OCI-LY3 (cell line): ENCODE measurements at regions not wholly inside any gene's neighbourhood (a gene's known extent, or its start where the extent isn't known, plus 50 kb on each side); places are given as distances from the start of the nearest gene placed in this dataset.

Source experiments
- H2AFZ ChIP-seq: fragments of 200-600, 300-600 bp; shearing (Covaris generic); 2 replicates; pipeline ENCODE4 v1.6.0; 2014; ENCODE audit warnings: antibody characterized with exemption, low read depth, low read length
- H3K27ac ChIP-seq: fragments of 200-600, 300-600 bp; sonication (generic); 2 replicates; pipeline ENCODE4 v1.5.1; 2014; ENCODE audit warnings: mild to moderate bottlenecking, low read length, moderate library complexity, mixed read lengths
- H3K27me3 ChIP-seq: fragments of 200-600, 300-600 bp; sonication (generic); 2 replicates; pipeline ENCODE4 v1.6.1; 2014; ENCODE audit warnings: low read depth, low read length, mixed read lengths
- H3K36me3 ChIP-seq: fragments of 200-600, 300-600 bp; sonication (generic); replicated peaks from 2 replicates; pipeline ENCODE3; 2014; ENCODE audit warnings: low read depth, low read length, mixed read lengths
- H3K4me1 ChIP-seq: fragments of 300-600, 200-600 bp; sonication (generic); 2 replicates; pipeline ENCODE4 v1.6.1; 2014; ENCODE audit warnings: low read length, mixed read lengths
- H3K4me2 ChIP-seq: fragments of 200-600, 300-600 bp; sonication (generic); 2 replicates; pipeline ENCODE4 v1.6.1; 2014; ENCODE audit warnings: low read length, mixed read lengths
- H3K4me3 ChIP-seq: fragments of 300-600, 200-600 bp; sonication (generic); 2 replicates; pipeline ENCODE4 v1.5.1; 2014; ENCODE audit warnings: antibody characterized with exemption, mild to moderate bottlenecking, low read length, moderate library complexity
- H3K79me2 ChIP-seq: fragments of 300-600, 200-600 bp; shearing (Covaris generic); 2 replicates; pipeline ENCODE4 v1.6.1; 2014; ENCODE audit warnings: mild to moderate bottlenecking, low read length, mixed read lengths
- H3K9ac ChIP-seq: fragments of 300-600, 200-600 bp; shearing (Covaris generic); 2 replicates; pipeline ENCODE4 v1.6.0; 2014; ENCODE audit warnings: mild to moderate bottlenecking, low read length, moderate library complexity
- H3K9me3 ChIP-seq: fragments of 200-600, 300-600 bp; shearing (Covaris generic); 2 replicates; pipeline ENCODE4 v1.6.1; 2014; ENCODE audit warnings: low read length, mixed read lengths; ENCODE audit not compliant: insufficient read depth
- H4K20me1 ChIP-seq: fragments of 200-600, 300-600 bp; sonication (generic); 2 replicates; pipeline ENCODE4 v1.6.1; 2016; ENCODE audit warnings: low read length, mixed read lengths; ENCODE audit not compliant: insufficient read depth
- EZH2phosphoT487 ChIP-seq: fragments of 200-600 bp; shearing (Covaris generic); IDR thresholded peaks from 2 replicates; pipeline ENCODE4 v1.6.1; 2018; ENCODE audit warnings: antibody characterized with exemption, mixed run types, low read depth
- TF ChIP-seq, protein P1 (sequence below): fragments of 200-600, 300-600 bp; sonication (generic); IDR thresholded peaks from 2 replicates; pipeline ENCODE4 v1.5.1; 2014; ENCODE audit warnings: antibody characterized with exemption, low read length, low read depth

DNA sequence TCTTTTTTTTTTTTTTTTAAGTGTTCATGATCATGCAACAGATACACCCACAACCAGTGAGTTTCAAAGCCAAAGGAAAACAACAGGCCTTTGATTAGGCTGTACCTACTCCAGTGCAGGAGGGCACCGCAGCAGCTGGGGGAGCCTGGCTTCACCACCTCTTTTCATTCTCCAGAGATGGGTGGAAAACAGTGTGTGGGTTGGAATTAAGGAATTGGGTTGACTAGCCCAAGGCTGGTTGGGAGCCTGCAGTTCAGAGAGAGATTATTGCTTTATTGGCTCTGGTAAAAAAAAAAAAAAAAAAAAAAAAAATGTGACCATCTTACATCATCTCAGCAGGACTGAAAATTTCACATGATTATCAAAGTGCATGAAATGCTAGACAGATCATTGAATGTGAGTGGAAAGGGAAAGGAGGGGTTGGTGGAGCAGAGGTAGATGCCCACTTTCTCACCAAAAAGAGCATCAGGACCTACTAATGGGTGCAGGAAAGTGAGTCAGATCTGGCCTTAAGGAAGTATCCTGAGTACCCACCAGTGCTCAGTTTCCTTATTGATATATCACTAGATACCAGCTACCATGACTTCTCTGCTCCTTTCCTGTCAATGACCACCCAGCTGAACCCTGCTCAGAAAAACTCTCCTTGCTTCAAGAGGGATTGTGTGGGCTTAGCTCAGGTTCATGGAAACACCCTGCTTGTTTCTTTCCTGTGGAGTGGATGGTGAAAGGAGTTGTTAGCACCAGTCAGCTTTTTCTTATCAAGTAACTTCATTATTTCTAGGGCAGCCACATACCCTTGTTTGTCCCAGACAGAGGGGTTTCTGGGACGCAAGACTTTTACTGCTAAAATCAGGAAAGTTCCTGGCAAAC lies 54.8 kb upstream of the DYRK2 start:
- H3K27me3 ChIP-seq = no peaks in the 10 kb centered on the region
- H3K9ac ChIP-seq = no peak overlapping the region
- no peak overlapping the region for H3K27ac ChIP-seq
- no peak overlapping the region for H3K4me3 ChIP-seq
- TF ChIP-seq EZH2phosphoT487 = no peak
- TF ChIP-seq, protein P1, sequence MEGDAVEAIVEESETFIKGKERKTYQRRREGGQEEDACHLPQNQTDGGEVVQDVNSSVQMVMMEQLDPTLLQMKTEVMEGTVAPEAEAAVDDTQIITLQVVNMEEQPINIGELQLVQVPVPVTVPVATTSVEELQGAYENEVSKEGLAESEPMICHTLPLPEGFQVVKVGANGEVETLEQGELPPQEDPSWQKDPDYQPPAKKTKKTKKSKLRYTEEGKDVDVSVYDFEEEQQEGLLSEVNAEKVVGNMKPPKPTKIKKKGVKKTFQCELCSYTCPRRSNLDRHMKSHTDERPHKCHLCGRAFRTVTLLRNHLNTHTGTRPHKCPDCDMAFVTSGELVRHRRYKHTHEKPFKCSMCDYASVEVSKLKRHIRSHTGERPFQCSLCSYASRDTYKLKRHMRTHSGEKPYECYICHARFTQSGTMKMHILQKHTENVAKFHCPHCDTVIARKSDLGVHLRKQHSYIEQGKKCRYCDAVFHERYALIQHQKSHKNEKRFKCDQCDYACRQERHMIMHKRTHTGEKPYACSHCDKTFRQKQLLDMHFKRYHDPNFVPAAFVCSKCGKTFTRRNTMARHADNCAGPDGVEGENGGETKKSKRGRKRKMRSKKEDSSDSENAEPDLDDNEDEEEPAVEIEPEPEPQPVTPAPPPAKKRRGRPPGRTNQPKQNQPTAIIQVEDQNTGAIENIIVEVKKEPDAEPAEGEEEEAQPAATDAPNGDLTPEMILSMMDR = no peak
- no peak overlapping the region for H3K4me2 ChIP-seq
- H3K79me2 ChIP-seq = no peaks in the 10 kb centered on the region
- H2AFZ ChIP-seq = no peak overlapping the region
- H3K36me3 ChIP-seq = no peaks in the 10 kb centered on the region
- 0 out of 2 replicates have a peak, but pooled peaks cover 6% of the 10 kb centered on the region for H3K9me3 ChIP-seq
- H4K20me1 ChIP-seq = no peaks in the 10 kb centered on the region
- peaks cover 7% of the 10 kb centered on the region for H3K4me1 ChIP-seq

DNA sequence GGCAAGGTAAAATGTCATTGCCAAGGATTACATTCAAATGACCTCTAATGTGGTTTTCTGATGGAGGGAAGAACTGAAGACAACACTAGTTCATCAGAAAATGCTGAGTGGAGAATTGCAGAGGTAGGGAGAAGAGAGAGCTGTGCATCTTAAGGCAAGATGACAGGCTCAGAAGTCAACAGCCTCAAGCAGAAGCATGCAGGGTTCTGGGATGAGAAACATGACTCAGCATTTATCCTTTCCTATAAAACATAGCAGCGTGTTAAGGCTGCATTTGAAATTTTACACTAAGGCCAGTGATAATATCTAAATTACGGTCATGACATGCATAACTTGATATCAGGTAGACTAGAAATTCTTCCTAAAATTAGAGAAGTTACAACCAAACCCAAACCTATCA lies 53.7 kb upstream of the DYRK2 start:
- TF ChIP-seq, protein P1 = no peak
- TF ChIP-seq EZH2phosphoT487 = no peak
- H3K4me3 ChIP-seq = no peak overlapping the region
- H2AFZ ChIP-seq = no peak overlapping the region
- H3K36me3 ChIP-seq = no peaks in the 10 kb centered on the region
- peaks cover 16% of the 10 kb centered on the region for H3K4me1 ChIP-seq
- no peak overlapping the region for H3K4me2 ChIP-seq
- no peaks in the 10 kb centered on the region for H3K27me3 ChIP-seq
- no peaks in the 10 kb centered on the region for H4K20me1 ChIP-seq
- H3K9me3 ChIP-seq = peaks cover 13% of the 10 kb centered on the region
- no peak overlapping the region for H3K9ac ChIP-seq
- H3K79me2 ChIP-seq = no peaks in the 10 kb centered on the region
- H3K27ac ChIP-seq = no peak overlapping the region

DNA sequence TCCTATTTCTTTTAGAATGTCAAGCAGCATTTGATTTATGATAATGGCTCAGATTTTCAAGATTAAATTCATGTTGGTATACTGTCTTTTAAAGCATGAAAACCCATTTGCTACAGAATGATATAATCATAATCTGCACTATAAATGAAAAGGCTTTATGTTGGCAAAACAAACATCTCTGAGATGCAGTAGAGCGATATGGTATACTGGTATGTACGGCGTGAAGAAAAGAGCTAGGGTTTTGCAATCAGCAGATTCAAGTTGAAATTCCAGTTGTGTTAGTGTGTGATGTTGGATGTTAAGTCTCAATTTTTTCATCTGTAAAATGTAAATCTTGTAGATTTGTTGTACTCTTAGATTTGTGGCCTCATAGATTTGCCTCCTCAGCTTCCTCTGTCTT lies 53.2 kb upstream of the DYRK2 start:
- H3K27ac ChIP-seq = no peak overlapping the region
- H2AFZ ChIP-seq = no peak overlapping the region
- no peaks in the 10 kb centered on the region for H3K36me3 ChIP-seq
- H3K9me3 ChIP-seq = peaks cover 13% of the 10 kb centered on the region
- H3K4me1 ChIP-seq = peaks cover 16% of the 10 kb centered on the region
- no peak overlapping the region for H3K4me2 ChIP-seq
- no peaks in the 10 kb centered on the region for H3K27me3 ChIP-seq
- H3K4me3 ChIP-seq = no peak overlapping the region
- no peak overlapping the region for H3K9ac ChIP-seq
- H4K20me1 ChIP-seq = no peaks in the 10 kb centered on the region
- TF ChIP-seq, protein P1 = no peak
- TF ChIP-seq EZH2phosphoT487 = no peak
- H3K79me2 ChIP-seq = no peaks in the 10 kb centered on the region

DNA sequence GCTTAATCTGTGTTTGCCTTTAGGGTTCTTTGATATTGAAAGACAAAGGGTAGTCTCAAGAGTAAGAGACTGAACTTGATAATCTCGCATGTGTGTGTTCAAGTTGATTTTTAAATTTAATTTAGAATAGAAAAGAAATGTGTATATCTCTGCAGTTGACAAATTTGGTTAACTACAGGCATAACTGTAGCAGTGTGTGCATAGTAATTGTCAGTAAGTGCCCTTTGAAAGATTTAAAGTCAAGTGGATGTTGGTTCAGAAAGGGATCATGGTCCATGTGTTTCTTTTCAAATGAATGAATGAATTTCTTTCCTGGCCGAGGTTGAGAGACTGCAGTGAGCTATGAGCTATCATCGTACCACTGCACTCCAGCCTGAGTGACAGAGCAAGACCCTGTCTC lies 49.9 kb upstream of the DYRK2 start:
- Histone ChIP-seq H3K79me2 (no peaks in the 10 kb centered on the region), H3K27me3 (no peaks in the 10 kb centered on the region), H3K9me3 (peaks cover 13% of the 10 kb centered on the region), H3K36me3 (no peaks in the 10 kb centered on the region), H3K4me3 (no peak overlapping the region), H4K20me1 (no peaks in the 10 kb centered on the region), H3K9ac (no peak overlapping the region), H3K4me2 (no peak overlapping the region), H3K4me1 (peaks cover 13% of the 10 kb centered on the region), H3K27ac (no peak overlapping the region), H2AFZ (no peak overlapping the region)
- no peak for TF ChIP-seq EZH2phosphoT487
- TF ChIP-seq, protein P1 = no peak
